Progenitor cell of endocrine pancreas (in vitro differentiated cells): ENCODE measurements at regions not wholly inside any gene's neighbourhood (a gene's known extent, or its start where the extent isn't known, plus 50 kb on each side); places are given as distances from the start of the nearest gene placed in this dataset.

Source experiments
- DNase-seq: peaks from one replicate; pipeline ENCODE4 v3.0.0; 2021; ENCODE audit warnings: low spot score; ENCODE audit not compliant: unreplicated experiment
- H3K27ac Mint-ChIP-seq: 2 replicates; pipeline ENCODE4 v1.8.0; 2021; ENCODE audit warnings: mild to moderate bottlenecking, moderate library complexity, mixed read lengths
- H3K27me3 Mint-ChIP-seq: 2 replicates; pipeline ENCODE4 v1.8.0; 2021; ENCODE audit warnings: mixed read lengths
- H3K36me3 Mint-ChIP-seq: 2 replicates; pipeline ENCODE4 v1.8.0; 2022; ENCODE audit warnings: mixed read lengths; ENCODE audit not compliant: insufficient read depth
- H3K4me1 Mint-ChIP-seq: 2 replicates; pipeline ENCODE4 v1.8.0; 2021; ENCODE audit warnings: low read depth, mixed read lengths
- H3K4me3 Mint-ChIP-seq: 2 replicates; pipeline ENCODE4 v1.8.0; 2021; ENCODE audit warnings: low read depth, mild to moderate bottlenecking, moderate library complexity, mixed read lengths
- H3K9me3 Mint-ChIP-seq: 2 replicates; pipeline ENCODE4 v1.8.0; 2021; ENCODE audit warnings: low read depth, mixed read lengths
- CTCF ChIP-seq: fragments of 200-600 bp; sonication (generic); IDR thresholded peaks from one replicate; pipeline ENCODE4 v1.5.0; 2021; ENCODE audit warnings: antibody characterized with exemption, mild to moderate bottlenecking; ENCODE audit not compliant: unreplicated experiment

- Mint-ChIP-seq H3K4me1 (no peaks in the 10 kb centered on the region), H3K4me3 (no peak overlapping the region), H3K36me3 (no peaks in the 10 kb centered on the region), H3K9me3 (no peaks in the 10 kb centered on the region), H3K27me3 (no peaks in the 10 kb centered on the region), H3K27ac (no peak overlapping the region)
- no peak for TF ChIP-seq CTCF
- no peak for DNase-seq
Observed at GRCh38 chr2:15872854-15873253, 67.5 kb upstream of the MYCN start.

GRCh38 chr2:15874321-15874720, 66.0 kb upstream of the MYCN start:
- no peak overlapping the region for H3K4me3 Mint-ChIP-seq
- H3K9me3 Mint-ChIP-seq: no peaks in the 10 kb centered on the region
- H3K27me3 Mint-ChIP-seq: no peaks in the 10 kb centered on the region
- TF ChIP-seq CTCF: no peak
- no peak for DNase-seq
- no peaks in the 10 kb centered on the region for H3K4me1 Mint-ChIP-seq
- no peaks in the 10 kb centered on the region for H3K36me3 Mint-ChIP-seq
- H3K27ac Mint-ChIP-seq: no peak overlapping the region

GRCh38 chr2:15874854-15875804, 65.2 kb upstream of the MYCN start:
- H3K27ac Mint-ChIP-seq: no peak overlapping the region
- no peaks in the 10 kb centered on the region for H3K4me1 Mint-ChIP-seq
- no peaks in the 10 kb centered on the region for H3K9me3 Mint-ChIP-seq
- H3K4me3 Mint-ChIP-seq: no peak overlapping the region
- no peak for DNase-seq
- TF ChIP-seq CTCF: no peak
- no peaks in the 10 kb centered on the region for H3K36me3 Mint-ChIP-seq
- H3K27me3 Mint-ChIP-seq: no peaks in the 10 kb centered on the region

GRCh38 chr2:15875969-15876705, 64.2 kb upstream of the MYCN start:
- Mint-ChIP-seq H3K27ac (no peak overlapping the region), H3K27me3 (no peaks in the 10 kb centered on the region), H3K4me1 (no peaks in the 10 kb centered on the region), H3K4me3 (no peak overlapping the region), H3K36me3 (no peaks in the 10 kb centered on the region), H3K9me3 (no peaks in the 10 kb centered on the region)
- TF ChIP-seq CTCF: no peak
- DNase-seq: no peak

GRCh38 chr2:15880226-15881119, 59.9 kb upstream of the MYCN start:
- TF ChIP-seq CTCF: no peak
- no peaks in the 10 kb centered on the region for H3K36me3 Mint-ChIP-seq
- peaks cover 5% of the 10 kb centered on the region for H3K27me3 Mint-ChIP-seq
- H3K4me3 Mint-ChIP-seq: no peak overlapping the region
- H3K27ac Mint-ChIP-seq: no peak overlapping the region
- no peaks in the 10 kb centered on the region for H3K4me1 Mint-ChIP-seq
- no peaks in the 10 kb centered on the region for H3K9me3 Mint-ChIP-seq
- no peak for DNase-seq
